ENCODE measurements at regions not wholly inside any gene's neighbourhood (a gene's known extent, or its start where the extent isn't known, plus 50 kb on each side); places are given as distances from the start of the nearest gene placed in this dataset.

GRCh38 chr13:83557845-83558244, 324.4 kb downstream of the SLITRK1 start:
- TF ChIP-seq, protein P1, sequence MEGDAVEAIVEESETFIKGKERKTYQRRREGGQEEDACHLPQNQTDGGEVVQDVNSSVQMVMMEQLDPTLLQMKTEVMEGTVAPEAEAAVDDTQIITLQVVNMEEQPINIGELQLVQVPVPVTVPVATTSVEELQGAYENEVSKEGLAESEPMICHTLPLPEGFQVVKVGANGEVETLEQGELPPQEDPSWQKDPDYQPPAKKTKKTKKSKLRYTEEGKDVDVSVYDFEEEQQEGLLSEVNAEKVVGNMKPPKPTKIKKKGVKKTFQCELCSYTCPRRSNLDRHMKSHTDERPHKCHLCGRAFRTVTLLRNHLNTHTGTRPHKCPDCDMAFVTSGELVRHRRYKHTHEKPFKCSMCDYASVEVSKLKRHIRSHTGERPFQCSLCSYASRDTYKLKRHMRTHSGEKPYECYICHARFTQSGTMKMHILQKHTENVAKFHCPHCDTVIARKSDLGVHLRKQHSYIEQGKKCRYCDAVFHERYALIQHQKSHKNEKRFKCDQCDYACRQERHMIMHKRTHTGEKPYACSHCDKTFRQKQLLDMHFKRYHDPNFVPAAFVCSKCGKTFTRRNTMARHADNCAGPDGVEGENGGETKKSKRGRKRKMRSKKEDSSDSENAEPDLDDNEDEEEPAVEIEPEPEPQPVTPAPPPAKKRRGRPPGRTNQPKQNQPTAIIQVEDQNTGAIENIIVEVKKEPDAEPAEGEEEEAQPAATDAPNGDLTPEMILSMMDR (conservative IDR thresholded peaks at IDR 0.05): no peak
- no peak for TF ChIP-seq ZFX (IDR thresholded peaks at IDR 0.05)
